Stimulated activated naive CD8-positive, alpha-beta T cell treated with anti-CD3 and anti-CD28 coated beads, Interleukin-15, Interleukin-2, amounts not matched to agents 100 ng/mL and 50 ng/mL, for 24 hours (primary cell): ENCODE measurements at regions not wholly inside any gene's neighbourhood (a gene's known extent, or its start where the extent isn't known, plus 50 kb on each side); places are given as distances from the start of the nearest gene placed in this dataset.

Source experiments
- H3K27ac Mint-ChIP-seq: one replicate; pipeline ENCODE4 v1.8.0; 2021; ENCODE audit warnings: mild to moderate bottlenecking, mixed read lengths
- H3K27me3 Mint-ChIP-seq: one replicate; pipeline ENCODE4 v1.8.0; 2021; ENCODE audit warnings: mixed read lengths
- H3K36me3 Mint-ChIP-seq: one replicate; pipeline ENCODE4 v1.8.0; 2021; ENCODE audit warnings: low read depth, mixed read lengths
- H3K4me1 Mint-ChIP-seq: one replicate; pipeline ENCODE4 v1.8.0; 2021; ENCODE audit warnings: low read depth, mixed read lengths
- H3K4me3 Mint-ChIP-seq: one replicate; pipeline ENCODE4 v1.8.0; 2021; ENCODE audit warnings: mild to moderate bottlenecking, mixed read lengths
- H3K9me3 Mint-ChIP-seq: one replicate; pipeline ENCODE4 v1.8.0; 2021; ENCODE audit warnings: mixed read lengths

- no peaks in the 10 kb centered on the region for H3K36me3 Mint-ChIP-seq
- H3K27me3 Mint-ChIP-seq = no peaks in the 10 kb centered on the region
- H3K4me3 Mint-ChIP-seq = no peak overlapping the region
- peaks cover 13% of the 10 kb centered on the region for H3K9me3 Mint-ChIP-seq
- no peak overlapping the region for H3K27ac Mint-ChIP-seq
- H3K4me1 Mint-ChIP-seq = no peaks in the 10 kb centered on the region
Measured at GRCh38 chr10:33955676-33956075, 621.2 kb upstream of the NRP1 start.

DNA sequence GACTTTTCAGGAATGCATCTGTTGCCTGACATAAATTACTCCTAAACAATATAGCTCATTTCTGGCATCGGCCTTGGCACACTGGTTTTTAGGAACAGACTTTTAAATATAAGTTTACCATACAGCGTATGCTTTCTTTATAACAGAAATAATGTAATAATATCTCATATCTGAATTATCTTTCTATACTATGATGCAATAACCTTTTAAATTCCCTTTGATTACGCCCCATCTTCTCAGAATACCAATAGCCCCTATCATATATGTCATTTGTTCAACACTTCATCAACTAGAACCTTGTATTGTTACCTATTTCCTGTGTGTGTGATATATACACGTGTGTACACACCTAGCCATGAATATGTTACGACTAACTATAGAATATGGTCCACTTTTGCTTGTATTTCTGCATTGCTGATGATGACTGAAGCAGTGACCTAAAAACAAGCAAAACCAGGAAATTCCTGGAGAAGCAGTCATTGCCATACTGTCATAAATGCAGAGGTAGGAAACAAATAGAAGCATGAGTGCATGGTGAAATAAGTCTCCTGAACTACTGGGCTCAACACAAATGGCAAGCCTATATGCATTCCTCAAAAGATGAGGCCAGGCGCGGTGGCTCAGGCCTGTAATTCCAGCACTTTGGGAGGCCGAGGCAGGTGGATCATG, 618.4 kb upstream of the NRP1 start:
- Mint-ChIP-seq H3K27ac (no peak overlapping the region), H3K27me3 (no peaks in the 10 kb centered on the region), H3K4me1 (no peaks in the 10 kb centered on the region), H3K36me3 (no peaks in the 10 kb centered on the region), H3K4me3 (no peak overlapping the region), H3K9me3 (peaks cover 13% of the 10 kb centered on the region)

GRCh38 chr10:33950206-33950605, 615.7 kb upstream of the NRP1 start:
- Mint-ChIP-seq H3K36me3 (no peaks in the 10 kb centered on the region), H3K27ac (no peak overlapping the region), H3K27me3 (no peaks in the 10 kb centered on the region), H3K4me3 (no peak overlapping the region), H3K9me3 (peaks cover 8% of the 10 kb centered on the region), H3K4me1 (no peaks in the 10 kb centered on the region)

DNA sequence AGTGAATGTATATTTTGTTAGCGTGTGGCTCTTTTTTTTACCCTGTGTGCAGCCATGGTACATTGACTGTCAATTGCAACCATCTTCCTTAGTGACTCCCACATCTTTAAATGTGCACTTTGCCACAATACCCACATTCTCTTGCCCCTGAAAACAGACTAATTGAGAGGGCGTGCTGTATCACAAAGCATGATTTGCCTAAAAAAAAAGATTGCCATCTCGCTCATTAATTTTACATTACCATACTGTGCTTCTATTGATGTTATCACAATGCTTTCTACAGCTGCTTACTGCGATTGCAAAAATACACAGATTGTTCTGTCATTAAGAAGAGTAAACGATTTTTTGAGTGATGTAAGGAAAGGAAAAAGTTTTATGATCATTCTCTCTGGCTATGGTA, 613.1 kb upstream of the NRP1 start:
- no peak overlapping the region for H3K27ac Mint-ChIP-seq
- H3K4me1 Mint-ChIP-seq = no peaks in the 10 kb centered on the region
- no peaks in the 10 kb centered on the region for H3K36me3 Mint-ChIP-seq
- H3K4me3 Mint-ChIP-seq = no peak overlapping the region
- no peaks in the 10 kb centered on the region for H3K27me3 Mint-ChIP-seq
- H3K9me3 Mint-ChIP-seq = peaks cover 8% of the 10 kb centered on the region

- Mint-ChIP-seq H3K4me3 (no peak overlapping the region), H3K9me3 (no peaks in the 10 kb centered on the region), H3K27ac (no peak overlapping the region), H3K4me1 (no peaks in the 10 kb centered on the region), H3K36me3 (no peaks in the 10 kb centered on the region), H3K27me3 (no peaks in the 10 kb centered on the region)
Measured at GRCh38 chr10:33945051-33945450, 610.6 kb upstream of the NRP1 start.

GRCh38 chr10:33942508-33942907, 608.0 kb upstream of the NRP1 start:
- Mint-ChIP-seq H3K27me3 (no peaks in the 10 kb centered on the region), H3K9me3 (no peaks in the 10 kb centered on the region), H3K36me3 (no peaks in the 10 kb centered on the region), H3K4me1 (no peaks in the 10 kb centered on the region), H3K27ac (no peak overlapping the region), H3K4me3 (no peak overlapping the region)

- no peaks in the 10 kb centered on the region for H3K27me3 Mint-ChIP-seq
- H3K27ac Mint-ChIP-seq = no peak overlapping the region
- H3K36me3 Mint-ChIP-seq = no peaks in the 10 kb centered on the region
- H3K9me3 Mint-ChIP-seq = no peaks in the 10 kb centered on the region
- no peaks in the 10 kb centered on the region for H3K4me1 Mint-ChIP-seq
- H3K4me3 Mint-ChIP-seq = no peak overlapping the region
Measured at GRCh38 chr10:33939892-33940291, 605.4 kb upstream of the NRP1 start.

- no peak overlapping the region for H3K27ac Mint-ChIP-seq
- H3K36me3 Mint-ChIP-seq = no peaks in the 10 kb centered on the region
- no peaks in the 10 kb centered on the region for H3K27me3 Mint-ChIP-seq
- H3K4me3 Mint-ChIP-seq = no peak overlapping the region
- H3K4me1 Mint-ChIP-seq = no peaks in the 10 kb centered on the region
- H3K9me3 Mint-ChIP-seq = no peaks in the 10 kb centered on the region
Measured at GRCh38 chr10:33939410-33939809, 604.9 kb upstream of the NRP1 start.

DNA sequence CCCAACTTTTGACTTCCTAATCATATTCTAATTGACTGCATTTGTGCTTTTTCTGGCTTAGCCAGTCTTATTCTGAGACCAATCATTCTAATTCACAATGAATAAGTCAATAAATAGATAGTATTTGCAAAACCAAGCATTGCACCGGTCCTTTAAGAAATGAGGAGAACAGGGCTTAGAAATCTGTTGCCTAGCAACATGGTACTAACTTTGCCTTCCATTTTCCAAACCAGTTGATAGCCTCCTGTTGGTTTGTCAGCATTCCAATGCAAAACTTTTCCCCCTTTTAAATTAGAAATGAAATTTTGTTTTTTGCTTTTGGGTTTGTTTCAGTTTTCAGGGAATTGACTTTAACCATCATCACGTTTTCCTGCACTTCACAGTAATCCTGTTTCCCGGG, 603.5 kb upstream of the NRP1 start:
- H3K27ac Mint-ChIP-seq = no peak overlapping the region
- H3K4me1 Mint-ChIP-seq = no peaks in the 10 kb centered on the region
- H3K9me3 Mint-ChIP-seq = no peaks in the 10 kb centered on the region
- no peak overlapping the region for H3K4me3 Mint-ChIP-seq
- no peaks in the 10 kb centered on the region for H3K36me3 Mint-ChIP-seq
- no peaks in the 10 kb centered on the region for H3K27me3 Mint-ChIP-seq

- Mint-ChIP-seq H3K27ac (no peak overlapping the region), H3K36me3 (no peaks in the 10 kb centered on the region), H3K4me1 (no peaks in the 10 kb centered on the region), H3K9me3 (no peaks in the 10 kb centered on the region), H3K27me3 (no peaks in the 10 kb centered on the region), H3K4me3 (no peak overlapping the region)
Measured at GRCh38 chr10:33937036-33937730, 602.7 kb upstream of the NRP1 start.

DNA sequence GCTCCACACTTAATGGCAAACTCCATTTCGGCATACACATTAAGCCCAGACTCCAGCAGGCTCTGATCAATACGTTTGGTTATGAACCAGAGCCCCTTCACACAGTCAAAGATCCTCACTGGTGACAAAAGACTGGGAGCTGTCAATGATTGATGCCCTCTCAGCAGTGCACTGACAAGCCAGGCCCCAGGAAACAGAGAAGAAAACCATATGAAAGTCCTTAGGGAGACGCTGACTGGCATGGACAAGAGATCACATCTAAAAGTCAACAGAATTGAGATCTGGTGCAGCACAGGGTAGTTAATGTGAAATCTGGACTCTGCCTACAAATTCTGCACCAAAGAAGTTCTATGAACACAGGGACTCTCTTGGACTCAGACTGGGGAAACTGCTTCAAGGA, 600.9 kb upstream of the NRP1 start:
- Mint-ChIP-seq H3K27me3 (no peaks in the 10 kb centered on the region), H3K27ac (no peak overlapping the region), H3K4me1 (no peaks in the 10 kb centered on the region), H3K9me3 (no peaks in the 10 kb centered on the region), H3K4me3 (no peak overlapping the region), H3K36me3 (no peaks in the 10 kb centered on the region)

DNA sequence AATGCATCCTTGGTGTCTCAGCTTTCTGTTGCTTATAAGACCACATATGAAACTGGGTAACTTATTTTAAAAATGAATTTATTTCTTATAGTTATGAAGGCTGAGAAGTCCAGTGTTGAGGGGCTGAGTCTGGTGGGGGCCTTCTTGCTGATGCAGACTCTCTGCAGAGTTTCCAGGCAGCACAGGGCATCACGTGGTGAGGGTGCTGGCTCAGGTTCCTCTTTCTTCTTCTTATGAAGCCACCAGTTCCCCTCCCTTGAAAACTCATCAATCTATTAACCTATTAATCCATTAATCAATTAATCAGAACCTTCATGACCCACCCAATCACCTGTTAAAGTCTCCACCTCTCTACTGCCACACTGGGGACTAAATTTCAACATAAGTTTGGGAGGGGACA, 595.6 kb upstream of the NRP1 start:
- H3K27me3 Mint-ChIP-seq = no peaks in the 10 kb centered on the region
- no peak overlapping the region for H3K4me3 Mint-ChIP-seq
- H3K9me3 Mint-ChIP-seq = no peaks in the 10 kb centered on the region
- no peak overlapping the region for H3K27ac Mint-ChIP-seq
- H3K4me1 Mint-ChIP-seq = no peaks in the 10 kb centered on the region
- no peaks in the 10 kb centered on the region for H3K36me3 Mint-ChIP-seq

DNA sequence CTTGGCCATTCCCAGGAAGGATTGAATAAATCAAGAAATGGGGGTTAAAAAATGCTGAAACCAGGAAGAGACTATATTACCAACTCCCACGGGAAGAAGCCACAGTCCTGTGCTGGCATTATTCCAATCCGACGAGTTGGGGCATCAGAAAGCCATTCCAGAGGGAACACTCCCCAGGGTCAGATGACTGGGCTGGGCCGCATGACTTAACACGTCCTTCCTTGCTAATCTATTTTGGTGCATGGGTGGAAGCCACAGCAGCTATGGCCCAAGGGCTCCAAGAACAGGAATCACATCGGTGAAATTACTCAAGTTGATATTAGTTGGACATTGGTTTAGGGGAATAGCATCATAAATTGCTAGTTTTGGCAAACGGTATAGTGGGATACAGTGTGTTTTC, 592.9 kb upstream of the NRP1 start:
- no peaks in the 10 kb centered on the region for H3K4me1 Mint-ChIP-seq
- H3K9me3 Mint-ChIP-seq = no peaks in the 10 kb centered on the region
- no peak overlapping the region for H3K4me3 Mint-ChIP-seq
- H3K36me3 Mint-ChIP-seq = no peaks in the 10 kb centered on the region
- no peak overlapping the region for H3K27ac Mint-ChIP-seq
- H3K27me3 Mint-ChIP-seq = peaks cover 3% of the 10 kb centered on the region

GRCh38 chr10:33921970-33922605, 587.6 kb upstream of the NRP1 start:
- Mint-ChIP-seq H3K36me3 (no peaks in the 10 kb centered on the region), H3K9me3 (no peaks in the 10 kb centered on the region), H3K27ac (no peak overlapping the region), H3K27me3 (peaks cover 3% of the 10 kb centered on the region), H3K4me1 (no peaks in the 10 kb centered on the region), H3K4me3 (no peak overlapping the region)

DNA sequence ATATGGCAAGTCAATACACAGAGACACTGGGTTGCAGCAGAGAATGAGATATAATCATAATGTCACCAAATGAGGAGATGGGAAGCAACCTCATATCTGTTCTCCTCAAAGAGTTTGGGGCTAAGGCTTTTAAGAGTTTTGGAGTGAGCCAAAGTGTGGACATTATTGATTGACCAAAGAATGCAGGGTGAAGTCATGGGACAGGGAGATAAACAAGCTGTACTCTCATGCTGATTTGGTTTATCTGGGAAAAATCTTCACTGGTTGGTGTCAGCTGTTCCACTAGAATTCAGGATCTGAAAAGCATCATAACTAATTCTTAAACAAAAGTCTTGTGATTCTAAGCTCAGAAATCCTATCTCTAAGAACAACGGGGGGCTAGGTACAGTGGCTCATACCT, 585.9 kb upstream of the NRP1 start:
- H3K4me3 Mint-ChIP-seq = no peak overlapping the region
- no peaks in the 10 kb centered on the region for H3K4me1 Mint-ChIP-seq
- no peaks in the 10 kb centered on the region for H3K36me3 Mint-ChIP-seq
- H3K9me3 Mint-ChIP-seq = no peaks in the 10 kb centered on the region
- H3K27me3 Mint-ChIP-seq = peaks cover 3% of the 10 kb centered on the region
- H3K27ac Mint-ChIP-seq = no peak overlapping the region

- no peaks in the 10 kb centered on the region for H3K36me3 Mint-ChIP-seq
- no peak overlapping the region for H3K4me3 Mint-ChIP-seq
- H3K27ac Mint-ChIP-seq = no peak overlapping the region
- H3K9me3 Mint-ChIP-seq = no peaks in the 10 kb centered on the region
- no peaks in the 10 kb centered on the region for H3K27me3 Mint-ChIP-seq
- no peaks in the 10 kb centered on the region for H3K4me1 Mint-ChIP-seq
Measured at GRCh38 chr10:33919244-33919643, 584.8 kb upstream of the NRP1 start.
